ENCODE measurements at regions not wholly inside any gene's neighbourhood (a gene's known extent, or its start where the extent isn't known, plus 50 kb on each side); places are given as distances from the start of the nearest gene placed in this dataset.

- Histone ChIP-seq H3K9me3 (peaks cover 0 to 18% (median 8%) of the 10 kb centered on the region in 8 donors), H3K27me3 (replicated peaks in 1 of 7) (no peaks in the 10 kb centered on the region), H3K36me3 (peaks cover 0 to 13% (median 0%) of the 10 kb centered on the region in 6 donors), H3K4me1 (no peaks in the 10 kb centered on the region), H3K4me3 (no peak overlapping the region), H3K27ac (no peak overlapping the region)
- no peak for TF ChIP-seq POLR2AphosphoS5 (IDR thresholded peaks at IDR 0.05)
- no peak for TF ChIP-seq POLR2A (IDR thresholded peaks at IDR 0.05)
- no peak for TF ChIP-seq CTCF (IDR thresholded peaks at IDR 0.05 in 8 of 11, conservative IDR thresholded peaks at IDR 0.05 in 3 of 11)
- DNase-seq: no peak
- intact Hi-C loops (cut with DNase I; ENCODE audit: low total_unique reads): no loop called here
These were observed 433.0 kb downstream of the ZEB2 start for GRCh38 chr2:144086965-144087364.

DNA sequence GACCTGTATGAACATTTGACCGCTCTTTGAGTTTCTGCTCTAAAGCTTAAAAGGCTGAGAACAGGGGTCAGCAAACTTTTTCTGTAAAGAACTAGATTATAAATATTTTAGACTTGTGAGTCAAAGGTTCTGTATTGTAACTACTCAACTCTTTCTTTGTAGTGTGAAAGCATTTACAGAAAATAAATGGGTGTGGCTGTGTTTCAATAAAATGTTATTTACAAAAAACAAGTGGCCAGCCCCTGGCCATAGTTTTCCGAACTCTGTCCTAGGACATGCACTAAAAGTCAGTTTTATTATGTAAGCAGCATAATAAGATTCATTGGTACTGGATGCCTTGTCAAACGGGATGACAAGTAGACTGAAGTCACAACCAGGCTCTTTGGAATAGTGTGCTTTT is 434.9 kb downstream of the ZEB2 start:
- Histone ChIP-seq H3K4me3 (no peak overlapping the region), H3K36me3 (peaks cover 0 to 9% (median 0%) of the 10 kb centered on the region in 6 donors), H3K27me3 (replicated peaks in 1 of 7) (no peaks in the 10 kb centered on the region), H3K9me3 (peaks cover 0 to 5% (median 0%) of the 10 kb centered on the region in 8 donors), H3K27ac (no peak overlapping the region), H3K4me1 (no peaks in the 10 kb centered on the region)
- no peak for TF ChIP-seq POLR2A (IDR thresholded peaks at IDR 0.05)
- no peak for TF ChIP-seq CTCF (IDR thresholded peaks at IDR 0.05 in 8 of 11, conservative IDR thresholded peaks at IDR 0.05 in 3 of 11)
- no peak for TF ChIP-seq POLR2AphosphoS5 (IDR thresholded peaks at IDR 0.05)
- intact Hi-C loops (cut with DNase I; ENCODE audit: low total_unique reads): no loop called here
- 88 to 96% (median 96%) methylated on average over 3 of the region's 3 CpGs for WGBS, 5 donors
- no peak for DNase-seq

- H3K4me3 ChIP-seq: no peak overlapping the region
- WGBS, 5 donors: 83 to 94% (median 91%) methylated on average over 2 of the region's 2 CpGs
- TF ChIP-seq POLR2A (IDR thresholded peaks at IDR 0.05) (no peak), CTCF (IDR thresholded peaks at IDR 0.05 in 8 of 11, conservative IDR thresholded peaks at IDR 0.05 in 3 of 11) (no peak), POLR2AphosphoS5 (IDR thresholded peaks at IDR 0.05) (no peak)
- peaks cover 0 to 4% (median 0%) of the 10 kb centered on the region in 8 donors for H3K9me3 ChIP-seq
- no peak for DNase-seq
- intact Hi-C loops (cut with DNase I; ENCODE audit: low total_unique reads): no loop called here
- H3K27me3 ChIP-seq (replicated peaks in 1 of 7): no peaks in the 10 kb centered on the region
- peaks cover 0 to 9% (median 0%) of the 10 kb centered on the region in 6 donors for H3K36me3 ChIP-seq
- no peak overlapping the region for H3K27ac ChIP-seq
- H3K4me1 ChIP-seq: no peaks in the 10 kb centered on the region
These were observed 435.7 kb downstream of the ZEB2 start for GRCh38 chr2:144084114-144084661.

- Histone ChIP-seq H3K9me3 (no peaks in the 10 kb centered on the region), H3K27me3 (replicated peaks in 1 of 7) (no peaks in the 10 kb centered on the region), H3K36me3 (peaks cover 0 to 9% (median 0%) of the 10 kb centered on the region in 6 donors), H3K4me1 (peaks cover 0 to 6% (median 0%) of the 10 kb centered on the region in 6 donors), H3K27ac (no peak overlapping the region), H3K4me3 (no peak overlapping the region)
- TF ChIP-seq POLR2A (IDR thresholded peaks at IDR 0.05) (no peak), POLR2AphosphoS5 (IDR thresholded peaks at IDR 0.05) (no peak), CTCF (IDR thresholded peaks at IDR 0.05 in 8 of 11, conservative IDR thresholded peaks at IDR 0.05 in 3 of 11) (no peak)
- no peak for DNase-seq
- 95 to 100% (median 100%) methylated on average over 1 of the region's 1 CpG for WGBS, 5 donors
- intact Hi-C loops (cut with DNase I; ENCODE audit: low total_unique reads): no loop called here
These were observed 436.7 kb downstream of the ZEB2 start for GRCh38 chr2:144083211-144083610.

Data from spleen (tissue), 11 donors.